Inferior parietal cortex (tissue), 1 donor: ENCODE measurements at regions not wholly inside any gene's neighbourhood (a gene's known extent, or its start where the extent isn't known, plus 50 kb on each side); places are given as distances from the start of the nearest gene placed in this dataset.

Experiments used
- DNase-seq: peaks from one replicate; pipeline ENCODE4 v3.0.0-alpha.2; 2016; ENCODE audit errors: extremely low spot score

DNA sequence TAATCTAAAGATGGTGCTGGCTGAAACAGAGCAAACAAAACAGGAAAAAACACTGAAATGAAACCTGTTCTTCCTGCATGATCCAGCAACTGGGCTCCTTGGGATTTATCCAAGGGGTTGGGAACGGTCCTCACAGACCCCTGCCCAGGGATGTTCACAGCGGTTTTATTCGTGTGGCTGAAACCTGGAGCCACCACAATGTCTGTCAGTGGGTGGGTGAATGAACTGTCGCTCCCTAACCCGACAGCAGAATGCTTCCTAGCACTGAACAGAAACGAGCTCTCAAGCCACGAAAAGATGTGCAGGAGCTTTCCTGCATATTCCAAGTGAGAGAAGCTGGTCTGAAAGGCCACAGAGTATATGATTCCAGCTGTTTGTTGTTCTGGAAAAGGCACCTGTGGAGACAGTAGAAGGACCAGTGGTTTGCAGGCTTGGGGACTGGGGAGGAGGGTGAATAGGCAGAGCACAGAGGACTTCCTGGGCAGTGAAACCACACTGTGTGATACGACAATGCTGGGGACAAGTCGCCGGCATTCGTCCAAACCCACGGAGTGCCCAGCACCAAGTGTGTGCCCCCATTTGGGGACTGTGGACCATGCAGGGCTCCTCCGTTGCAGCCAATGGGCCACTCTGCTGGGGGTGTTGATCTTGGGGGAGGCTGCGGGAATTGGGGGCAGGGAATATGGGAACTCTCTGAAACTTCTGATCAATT is 73.9 kb downstream of the TEX29 start:
- DNase-seq, result no peak

DNA sequence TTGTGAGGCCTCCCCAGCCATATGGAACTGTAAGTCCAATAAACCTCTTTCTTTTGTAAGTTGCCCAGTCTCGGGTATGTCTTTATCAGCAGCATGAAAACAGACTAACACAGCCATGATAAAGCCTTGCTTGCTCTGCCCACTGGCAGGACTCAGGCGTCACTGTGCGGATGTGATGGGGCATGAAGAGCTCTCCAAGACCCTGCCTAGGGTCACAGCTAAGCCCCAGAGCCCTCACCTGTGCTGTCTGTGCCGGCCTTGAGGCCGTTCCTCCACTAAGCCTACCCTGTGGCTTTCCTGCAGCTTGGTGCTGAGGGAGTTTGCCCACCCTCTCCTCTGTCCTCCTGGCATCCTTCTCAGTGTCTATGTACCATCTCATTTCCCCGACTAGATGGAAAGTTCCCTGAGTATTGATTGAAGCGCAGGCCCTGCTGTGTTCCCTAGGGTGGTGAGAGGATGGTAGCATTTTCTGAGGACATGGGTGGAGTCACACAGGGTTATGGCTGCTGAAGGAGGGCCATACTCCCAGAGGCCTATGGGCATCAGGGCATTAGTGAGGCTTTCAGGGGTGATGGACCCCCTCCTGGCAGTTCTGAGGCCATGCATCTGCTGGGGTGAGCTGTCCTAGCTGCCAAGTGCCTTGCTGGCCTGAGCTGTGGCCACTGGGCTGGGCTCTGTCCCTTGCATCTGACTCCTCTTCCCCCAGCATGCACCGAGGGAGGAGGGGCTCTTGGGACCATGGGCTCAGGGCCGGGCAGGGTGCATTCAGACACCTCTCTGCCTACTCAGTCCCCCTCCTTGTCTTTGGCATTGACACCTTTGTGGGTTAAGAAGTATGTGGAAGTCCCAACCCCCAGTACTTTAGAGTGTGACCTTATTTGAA is 75.3 kb downstream of the TEX29 start:
- no peak for DNase-seq

DNA sequence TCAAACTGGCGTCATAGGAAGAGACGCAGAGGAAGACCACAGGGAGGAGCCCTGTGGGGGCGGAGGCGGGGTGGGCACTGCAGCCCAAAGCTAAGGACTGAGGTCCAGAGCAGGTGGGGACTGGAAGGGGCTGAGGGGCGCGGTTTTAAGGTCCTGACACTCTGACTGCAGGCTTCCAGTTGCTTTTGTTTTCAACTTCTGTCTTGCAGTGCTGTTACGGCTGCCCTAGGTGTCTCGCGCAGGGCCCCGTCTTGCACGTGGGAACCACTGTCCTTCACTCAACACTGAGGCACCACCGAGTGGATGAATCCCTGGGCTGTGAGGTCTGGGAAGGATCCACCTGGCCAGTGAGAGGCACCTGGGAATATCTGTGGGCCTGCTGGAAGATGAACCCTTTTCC is 76.0 kb downstream of the TEX29 start:
- DNase-seq, result no peak

DNA sequence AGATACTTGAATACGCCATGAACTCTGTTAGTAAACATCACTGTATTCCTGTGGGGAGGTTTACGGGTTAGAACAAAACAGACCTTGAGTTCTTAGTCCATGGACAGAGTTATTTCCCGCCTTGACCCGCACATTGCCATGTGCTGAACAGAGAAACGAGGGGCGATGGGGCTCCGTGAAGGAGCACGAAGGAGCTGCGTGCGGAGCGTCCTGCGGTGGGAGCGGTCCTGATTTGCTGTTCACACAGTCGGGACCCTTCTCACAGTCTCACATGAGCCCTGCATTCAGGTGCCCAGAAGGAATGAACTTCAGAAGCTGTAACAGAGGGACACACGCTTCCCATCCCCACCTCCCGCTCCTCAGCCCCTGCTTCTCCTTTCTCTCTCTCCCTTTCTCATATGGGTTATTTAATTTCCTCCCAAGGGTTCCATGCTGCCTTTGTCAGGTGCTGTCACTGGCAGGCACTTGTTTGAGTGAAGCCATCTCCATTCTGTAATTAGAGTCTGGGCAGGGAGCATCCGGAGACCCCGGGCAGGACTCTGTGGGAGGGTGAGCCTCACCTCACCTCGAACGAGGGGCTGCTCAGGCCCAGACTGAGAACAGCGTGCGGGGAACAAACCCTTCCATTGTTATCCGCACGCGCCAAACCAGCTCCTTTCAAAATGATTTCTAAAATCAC is 76.9 kb downstream of the TEX29 start:
- DNase-seq, result no peak

DNA sequence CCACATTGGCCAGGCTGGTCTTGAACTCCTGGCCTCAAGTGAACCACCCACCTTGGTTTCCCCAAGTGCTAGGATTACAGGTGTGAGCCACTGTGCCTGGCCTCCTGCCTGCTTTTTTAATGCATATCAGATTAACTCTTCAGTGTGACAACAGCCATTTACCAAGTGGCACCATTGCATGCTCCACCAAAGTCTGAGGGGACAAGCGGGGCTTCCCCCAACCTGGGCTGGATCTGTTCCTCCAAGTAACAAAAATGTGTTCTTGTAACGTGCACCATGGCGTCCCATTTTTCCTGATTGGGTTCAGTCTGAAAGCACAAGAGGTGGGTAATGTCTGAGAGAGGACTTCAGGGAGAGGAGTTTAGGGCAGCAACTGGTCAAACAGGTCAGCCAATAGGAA is 77.8 kb downstream of the TEX29 start:
- no peak for DNase-seq

DNA sequence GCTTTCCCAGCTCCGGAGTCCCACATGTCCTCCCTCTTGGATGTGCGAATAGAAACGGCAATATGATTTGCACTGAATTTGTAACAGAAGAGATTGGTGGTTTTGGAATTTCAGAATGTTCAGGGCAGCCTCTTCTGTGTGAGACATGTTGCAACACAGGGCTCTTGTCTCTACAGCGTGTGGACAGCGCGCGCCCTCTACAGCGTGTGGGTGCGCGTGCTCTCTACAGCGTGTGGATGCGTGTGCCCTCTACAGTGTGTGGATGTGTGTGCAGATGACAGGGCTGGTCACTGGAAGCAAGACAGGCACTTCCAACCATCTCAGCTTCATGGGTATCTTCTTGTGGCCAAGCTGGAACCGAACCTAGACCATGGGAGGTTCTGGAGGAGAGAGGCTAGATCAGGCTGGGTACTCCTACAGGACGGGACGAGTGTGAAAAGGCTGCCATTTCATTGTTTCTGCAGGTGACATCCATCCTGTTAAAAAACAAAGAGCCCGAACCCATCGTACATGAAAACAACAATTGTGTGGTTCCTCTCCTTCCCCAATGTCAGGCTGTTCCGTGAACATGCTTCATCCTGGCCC is 78.4 kb downstream of the TEX29 start:
- DNase-seq, result no peak

DNA sequence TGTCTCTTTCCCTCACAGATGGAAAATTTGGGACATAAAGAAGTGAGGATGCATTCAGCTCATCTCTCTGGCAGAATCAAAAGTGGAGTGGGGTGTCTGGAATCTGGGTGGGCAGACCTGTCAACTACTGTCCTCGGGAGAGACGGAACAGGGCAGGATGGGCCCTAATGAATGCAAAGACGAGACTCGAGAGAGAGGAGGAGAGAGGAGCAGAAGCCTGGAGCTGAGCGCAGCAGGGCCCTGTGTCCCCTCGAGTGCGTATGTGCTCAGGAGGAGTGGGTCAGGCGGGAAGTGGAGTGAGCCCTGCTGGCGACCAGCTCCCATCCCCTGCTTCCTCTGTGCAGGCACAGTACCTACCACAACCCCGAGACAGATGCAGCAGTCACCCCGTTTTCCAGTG is 78.9 kb downstream of the TEX29 start:
- no peak for DNase-seq

DNA sequence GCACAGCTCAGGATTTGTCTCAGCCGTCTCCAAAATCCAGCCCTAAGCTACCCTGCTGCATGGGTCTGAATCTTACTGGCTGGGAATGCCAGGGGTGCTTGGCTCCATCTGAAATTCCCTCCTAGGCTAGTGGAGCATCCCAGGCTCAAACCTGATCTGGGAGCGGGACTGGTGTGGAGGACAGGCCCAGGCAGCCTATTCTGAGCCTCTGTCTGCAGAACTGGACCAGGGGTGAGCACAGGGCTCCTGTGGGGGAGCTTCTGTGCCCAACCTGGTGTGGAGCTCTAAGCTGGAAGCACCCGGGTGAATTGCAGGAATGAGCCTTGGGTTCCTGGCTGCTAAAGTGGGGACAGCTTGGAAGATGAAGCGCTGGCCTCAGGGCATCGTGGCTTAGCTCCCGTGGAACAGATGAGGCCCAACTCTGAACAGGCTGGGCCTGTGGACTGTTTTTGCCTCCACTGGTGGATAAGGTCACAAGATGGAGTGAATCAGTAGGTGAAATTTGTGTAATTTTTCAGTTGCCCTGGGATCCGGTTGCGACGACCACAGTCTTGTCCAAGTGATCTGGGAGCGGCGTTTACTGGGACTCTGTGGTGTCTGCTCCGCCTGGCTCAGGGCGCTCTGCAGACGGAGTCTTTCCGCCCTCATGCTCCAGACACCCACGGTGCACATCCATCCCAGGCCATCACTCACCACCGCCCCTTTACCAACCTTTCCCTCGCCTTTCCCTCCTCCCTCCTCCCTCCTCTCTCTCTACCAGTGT is 79.5 kb downstream of the TEX29 start:
- DNase-seq, result no peak

DNA sequence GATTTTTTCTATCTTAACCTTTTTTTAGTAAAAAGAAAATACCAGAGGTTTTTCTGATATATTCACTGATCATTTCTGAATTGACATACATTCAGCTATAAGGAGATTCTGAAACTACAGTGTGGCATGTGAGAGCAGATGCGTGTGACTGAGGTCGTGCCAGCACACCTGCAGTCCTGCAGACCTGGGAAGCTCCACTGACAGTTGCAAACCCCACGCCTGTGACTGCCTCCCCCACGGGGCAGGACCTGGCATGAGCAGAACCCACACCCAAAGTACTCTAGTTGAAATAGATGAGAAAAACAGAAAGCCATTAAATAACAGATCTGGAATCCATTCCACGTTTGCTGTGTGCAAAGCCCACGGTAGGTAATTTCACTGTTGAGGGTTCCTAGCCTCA is 80.7 kb downstream of the TEX29 start:
- DNase-seq, result no peak

DNA sequence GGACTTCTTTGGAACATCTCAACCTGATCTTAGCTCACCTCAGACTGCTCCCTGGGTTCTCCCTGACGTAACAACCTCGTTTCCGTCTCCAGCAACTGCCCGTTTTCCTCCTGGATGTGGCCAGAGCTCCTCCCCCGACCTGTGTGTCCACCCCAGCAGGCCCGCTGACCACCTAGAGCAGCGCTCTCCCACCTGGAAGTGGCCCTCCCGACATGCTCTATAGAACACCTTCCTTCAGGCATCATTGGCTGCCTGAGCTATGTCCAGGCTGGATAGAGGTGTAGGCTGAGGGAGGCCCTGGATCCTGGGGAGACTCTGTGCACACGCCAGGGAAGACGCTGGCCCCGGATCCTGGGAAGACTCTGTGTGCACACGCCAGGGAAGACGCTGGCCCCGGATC is 81.3 kb downstream of the TEX29 start:
- no peak for DNase-seq

DNA sequence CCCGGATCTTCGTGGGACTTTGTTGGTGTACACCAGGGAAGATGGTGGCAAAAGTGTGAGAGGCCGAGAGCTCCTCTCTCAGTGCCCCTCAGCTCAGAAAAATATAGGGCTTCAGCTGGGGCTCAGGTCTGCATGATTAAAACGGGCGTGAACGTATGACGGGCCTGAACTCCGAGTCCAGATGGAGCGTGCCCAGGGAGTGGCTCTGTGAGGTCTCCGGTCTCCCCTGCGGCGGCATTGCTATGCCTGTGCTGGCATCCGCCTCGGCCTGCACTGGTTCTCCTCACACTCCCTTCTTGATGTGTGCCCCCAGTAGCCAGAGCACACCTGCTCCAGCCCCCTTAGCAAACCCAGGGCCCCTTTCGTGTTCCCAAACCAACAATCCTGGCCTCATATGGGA is 82.0 kb downstream of the TEX29 start:
- DNase-seq, result no peak

DNA sequence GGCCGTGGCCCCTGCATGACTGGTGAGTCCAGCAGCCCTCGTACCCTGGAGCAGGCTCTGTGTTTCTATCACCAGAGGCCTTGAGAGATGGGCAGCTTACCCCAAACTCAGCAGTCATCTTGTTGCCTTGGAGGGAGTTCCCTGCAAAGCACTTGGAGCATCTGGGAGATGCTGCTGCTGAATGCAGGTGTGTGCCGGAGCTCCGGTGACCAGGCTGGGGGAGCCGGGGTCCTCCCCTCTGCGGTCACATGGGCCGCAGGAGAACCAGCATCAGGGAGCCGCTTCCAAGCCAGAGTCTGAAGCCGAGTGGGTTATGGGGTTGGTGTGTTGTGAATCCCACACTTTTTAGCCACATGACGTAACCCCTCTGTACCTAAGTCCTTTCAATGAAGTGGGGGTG is 82.8 kb downstream of the TEX29 start:
- DNase-seq, result no peak

DNA sequence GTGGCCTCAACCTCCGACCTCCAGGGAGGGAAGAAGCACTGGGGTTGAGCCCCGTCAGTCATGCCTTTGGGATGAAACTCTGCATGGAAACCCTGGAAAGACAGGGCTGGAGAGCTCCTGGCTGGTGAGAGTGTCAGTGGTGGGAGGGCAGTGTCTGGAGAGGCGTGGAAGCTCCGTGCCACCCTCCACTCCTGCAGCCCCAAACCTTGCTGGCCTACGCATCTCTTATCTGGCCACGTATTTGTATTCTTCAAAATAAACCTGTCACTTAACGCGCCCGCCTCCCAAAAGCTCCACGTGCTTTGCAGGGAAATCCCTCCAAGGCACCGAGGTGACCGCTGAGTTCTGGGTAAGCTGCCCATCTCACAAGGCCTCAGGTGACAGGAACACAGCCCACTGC is 84.3 kb downstream of the TEX29 start:
- no peak for DNase-seq

DNA sequence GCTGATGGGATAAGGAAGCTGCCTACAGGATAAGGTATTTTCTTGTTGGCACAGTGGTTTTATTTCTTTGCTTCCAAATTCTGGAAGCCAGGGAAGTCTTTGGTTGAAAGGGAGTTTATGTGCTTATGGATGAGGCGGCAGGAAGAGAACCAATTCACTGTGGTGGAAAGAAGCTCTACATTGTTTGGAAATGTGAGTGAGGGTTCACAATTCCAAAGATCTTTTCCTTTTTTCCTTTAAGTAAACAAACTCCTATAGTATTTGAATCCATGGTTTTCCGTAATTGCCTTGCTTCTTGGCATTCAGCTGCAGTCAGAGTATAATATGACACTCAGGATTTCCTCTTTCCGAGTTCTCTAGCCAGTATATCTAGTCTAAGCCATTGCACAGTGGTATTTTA is 86.2 kb downstream of the TEX29 start:
- DNase-seq, result no peak

DNA sequence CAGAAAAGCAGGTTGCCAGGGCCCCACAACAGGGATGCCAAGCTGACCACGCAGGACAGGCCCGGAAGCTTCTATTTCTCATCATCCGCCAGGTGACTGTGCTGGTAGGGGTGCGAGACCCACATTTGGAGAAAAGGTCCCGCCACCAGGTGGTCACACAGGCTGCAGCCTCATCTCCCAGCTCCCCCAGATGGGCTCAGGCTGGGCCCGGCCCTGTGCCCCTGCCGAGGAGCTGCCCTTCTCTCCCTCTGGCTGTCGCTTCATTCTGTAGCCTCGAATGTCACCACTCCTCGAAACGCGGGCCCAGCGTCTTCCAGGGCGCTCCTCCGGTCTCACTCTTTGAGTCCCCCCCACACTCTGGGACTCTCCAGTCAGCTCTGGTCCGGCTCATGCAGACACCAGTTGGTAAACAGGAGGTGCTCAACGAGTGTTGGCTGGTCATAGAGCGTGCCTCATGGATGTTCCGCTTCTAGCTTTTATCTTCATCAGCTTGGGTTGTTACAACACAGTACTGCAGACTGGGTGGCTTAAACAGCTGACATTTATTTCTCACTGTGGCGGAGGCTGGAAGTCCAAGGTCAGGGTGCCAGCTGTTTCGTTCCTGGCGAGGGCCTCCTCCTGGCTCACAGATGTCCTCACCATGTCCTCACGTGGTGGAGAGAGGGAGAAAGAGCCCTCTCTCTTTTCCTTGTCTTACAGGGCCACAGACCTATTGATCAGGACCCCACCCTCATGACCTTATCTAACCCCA is 87.1 kb downstream of the TEX29 start:
- DNase-seq, result no peak

DNA sequence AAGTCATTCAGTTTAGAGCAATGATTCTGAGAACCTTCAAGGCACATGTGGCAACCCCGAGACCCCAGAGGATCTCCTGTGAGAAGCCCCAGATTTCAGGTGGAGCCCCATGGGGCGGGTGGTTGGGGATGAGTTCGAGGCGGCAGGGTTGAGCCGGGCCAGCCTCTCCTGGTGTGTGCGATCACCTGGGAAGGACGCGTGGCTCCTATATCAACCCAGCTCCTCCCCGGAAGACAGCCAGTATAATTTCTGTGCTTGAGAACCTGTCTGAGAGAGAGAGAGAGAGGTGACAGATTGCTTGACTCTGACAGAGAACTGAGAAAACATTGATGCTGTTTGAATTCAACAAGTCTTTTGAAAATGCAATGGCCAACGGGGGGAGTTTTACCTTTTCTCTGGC is 89.0 kb downstream of the TEX29 start:
- DNase-seq, result no peak

DNA sequence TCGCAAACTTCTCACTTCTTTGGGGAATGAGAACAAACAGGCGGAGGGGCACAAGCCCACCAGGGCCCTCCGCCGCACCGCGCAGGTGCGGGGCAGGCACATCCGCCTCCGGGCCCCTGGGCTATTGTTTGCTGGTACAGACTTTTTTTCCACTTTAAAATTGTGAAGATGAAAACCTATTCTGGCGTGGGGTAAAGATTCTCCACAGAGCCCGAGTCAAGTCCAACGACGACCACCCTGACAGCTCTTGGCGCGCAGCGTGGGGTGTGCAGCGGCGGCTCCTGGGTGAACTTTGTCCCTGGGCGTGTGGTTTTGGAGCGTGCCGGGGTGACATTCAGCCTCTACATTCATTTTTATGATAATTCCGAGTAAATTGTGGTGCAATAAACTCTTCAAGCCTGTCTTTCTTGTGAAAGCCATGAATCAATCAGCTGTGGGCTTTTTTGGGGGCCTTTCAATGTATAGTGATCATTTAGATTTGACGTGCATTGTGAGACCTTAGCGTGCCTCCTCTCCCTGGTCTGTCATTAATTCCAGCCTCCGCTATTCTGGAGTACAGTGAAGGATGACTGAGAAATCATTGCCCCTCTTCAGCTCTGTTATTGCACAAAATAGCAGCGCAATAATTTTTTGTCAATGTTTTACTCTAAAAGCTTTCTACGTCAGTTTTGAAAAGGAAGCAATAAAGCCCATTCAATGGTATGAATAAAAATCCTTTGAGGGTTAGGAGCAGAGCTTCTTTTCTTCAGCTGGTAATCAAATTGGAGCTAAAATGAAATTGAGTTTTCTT is 90.0 kb downstream of the TEX29 start:
- DNase-seq, result no peak

DNA sequence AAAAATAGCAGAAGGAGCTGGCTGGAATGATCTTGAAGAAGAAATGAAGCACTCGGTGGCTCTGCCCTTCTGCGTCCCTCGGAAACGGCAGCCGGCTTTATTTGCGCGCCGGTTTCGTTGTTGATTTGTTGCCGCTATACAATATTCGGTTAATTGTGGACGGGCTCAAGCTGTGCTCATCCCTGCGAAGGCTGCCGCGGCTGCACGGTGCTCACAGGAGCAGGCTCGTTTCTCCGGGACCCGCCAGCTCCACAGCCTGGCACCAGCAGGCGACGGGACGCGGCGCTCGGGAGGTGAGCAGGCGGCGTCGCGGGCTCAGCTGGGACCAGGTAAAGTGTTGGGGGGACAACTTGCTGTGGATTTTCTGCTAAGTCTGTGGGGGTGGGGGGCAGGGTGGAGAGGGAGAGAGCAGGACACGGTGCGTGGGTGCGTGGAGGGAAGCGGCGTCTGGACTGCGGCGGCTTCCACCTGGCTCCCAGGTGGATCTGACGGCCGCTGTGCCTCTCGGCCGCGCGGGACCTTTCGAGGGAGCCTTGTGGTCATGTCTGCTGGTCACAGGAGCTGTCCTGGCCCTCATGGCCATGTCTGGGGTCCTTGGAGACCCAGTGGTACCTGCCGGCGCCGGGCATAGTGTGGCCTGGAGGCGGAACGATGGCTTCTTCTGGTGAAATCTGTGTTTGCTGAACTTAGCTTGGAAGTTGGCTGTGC is 90.9 kb downstream of the TEX29 start:
- DNase-seq, result no peak

DNA sequence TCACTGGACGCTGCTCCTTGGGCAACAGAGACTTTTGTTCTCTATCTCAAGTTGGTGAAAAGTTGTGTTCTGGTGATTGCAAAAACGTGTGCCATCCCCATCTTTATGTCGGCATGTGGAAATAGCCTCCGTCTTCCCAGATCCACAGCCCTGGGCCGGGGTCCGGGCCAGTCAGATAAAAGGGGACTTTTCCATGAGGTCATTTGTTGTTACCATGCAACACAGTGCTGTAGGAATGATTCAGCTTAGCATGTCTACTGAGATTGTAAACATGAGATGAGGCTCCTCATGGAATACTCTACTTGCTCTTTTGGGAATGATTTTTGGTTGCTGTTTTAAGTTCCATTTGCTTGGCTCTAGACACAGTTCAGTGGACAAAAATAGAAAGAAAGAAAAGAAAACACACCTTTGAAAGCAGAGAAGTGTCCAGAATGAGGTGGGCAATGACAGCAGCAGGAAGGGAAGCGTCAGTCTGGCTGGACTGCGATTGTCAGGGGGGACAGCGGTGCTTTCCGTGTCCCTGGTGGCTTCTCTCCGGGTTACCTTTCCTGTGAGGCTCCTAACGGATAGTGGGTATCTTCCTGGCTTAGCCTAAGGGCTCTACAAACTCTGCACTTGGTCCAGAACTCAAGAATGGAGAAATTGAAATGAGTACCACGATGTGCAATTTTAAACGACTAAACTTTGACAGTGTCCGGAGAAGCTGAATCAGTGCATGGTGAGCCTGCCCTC is 91.6 kb downstream of the TEX29 start:
- DNase-seq, result no peak
